Retinal pigment epithelial cell (primary cell): ENCODE measurements at regions not wholly inside any gene's neighbourhood (a gene's known extent, or its start where the extent isn't known, plus 50 kb on each side); places are given as distances from the start of the nearest gene placed in this dataset.
"Not testable (repeated sequence)": the region's sequence is repeated elsewhere in the genome, so short reads cannot be mapped to it uniquely, and the experiment has no call there.

ENCODE experiments used
- DNase-seq: peaks from one replicate; pipeline ENCODE4 v3.0.0-alpha.2; 2010; ENCODE audit warnings: low read depth
- H3K4me3 ChIP-seq: 2 replicates; pipeline ENCODE4 v1.5.1; 2011; ENCODE audit warnings: mild to moderate bottlenecking, low read length, control low read depth, moderate library complexity
- TF ChIP-seq, protein P1 (sequence below): conservative IDR thresholded peaks from 2 replicates; pipeline ENCODE4 v1.5.1; 2011; ENCODE audit warnings: low read depth, low read length, control low read depth, inconsistent platforms

DNA sequence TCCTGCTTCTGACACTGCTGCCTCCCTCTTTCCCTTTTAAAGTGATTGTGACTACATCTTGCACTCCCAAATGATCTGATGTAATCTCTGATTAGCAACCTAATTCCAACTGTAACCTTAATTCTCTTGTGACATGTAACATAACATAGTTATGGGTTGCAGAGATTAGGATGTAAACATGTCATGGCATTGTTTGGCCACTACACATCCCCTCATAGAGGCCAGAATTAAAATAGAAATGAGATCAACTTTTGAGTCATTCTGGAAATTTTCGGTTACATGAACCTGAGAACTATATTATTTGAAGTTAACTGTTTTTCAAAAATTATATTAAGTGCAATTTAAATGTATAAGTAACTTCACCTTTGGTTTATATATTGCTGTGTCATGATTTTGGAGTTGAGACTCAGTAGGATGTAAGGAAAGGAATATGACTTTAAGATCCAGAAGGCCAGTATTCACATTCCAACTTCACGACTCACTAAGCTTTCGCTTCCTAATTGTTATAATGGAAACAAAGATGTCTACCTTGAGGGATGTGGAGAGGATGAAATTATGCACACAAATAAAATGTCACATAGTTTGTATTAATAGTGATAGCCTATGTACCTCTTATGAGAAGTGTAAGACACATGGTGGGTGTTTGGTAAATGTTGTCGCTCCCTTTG lies 611.9 kb upstream of the MAP3K7 start:
- TF ChIP-seq, protein P1, sequence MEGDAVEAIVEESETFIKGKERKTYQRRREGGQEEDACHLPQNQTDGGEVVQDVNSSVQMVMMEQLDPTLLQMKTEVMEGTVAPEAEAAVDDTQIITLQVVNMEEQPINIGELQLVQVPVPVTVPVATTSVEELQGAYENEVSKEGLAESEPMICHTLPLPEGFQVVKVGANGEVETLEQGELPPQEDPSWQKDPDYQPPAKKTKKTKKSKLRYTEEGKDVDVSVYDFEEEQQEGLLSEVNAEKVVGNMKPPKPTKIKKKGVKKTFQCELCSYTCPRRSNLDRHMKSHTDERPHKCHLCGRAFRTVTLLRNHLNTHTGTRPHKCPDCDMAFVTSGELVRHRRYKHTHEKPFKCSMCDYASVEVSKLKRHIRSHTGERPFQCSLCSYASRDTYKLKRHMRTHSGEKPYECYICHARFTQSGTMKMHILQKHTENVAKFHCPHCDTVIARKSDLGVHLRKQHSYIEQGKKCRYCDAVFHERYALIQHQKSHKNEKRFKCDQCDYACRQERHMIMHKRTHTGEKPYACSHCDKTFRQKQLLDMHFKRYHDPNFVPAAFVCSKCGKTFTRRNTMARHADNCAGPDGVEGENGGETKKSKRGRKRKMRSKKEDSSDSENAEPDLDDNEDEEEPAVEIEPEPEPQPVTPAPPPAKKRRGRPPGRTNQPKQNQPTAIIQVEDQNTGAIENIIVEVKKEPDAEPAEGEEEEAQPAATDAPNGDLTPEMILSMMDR, result peak; percentile 8
- DNase-seq, result no peak
- no peak overlapping the region for H3K4me3 ChIP-seq

DNA sequence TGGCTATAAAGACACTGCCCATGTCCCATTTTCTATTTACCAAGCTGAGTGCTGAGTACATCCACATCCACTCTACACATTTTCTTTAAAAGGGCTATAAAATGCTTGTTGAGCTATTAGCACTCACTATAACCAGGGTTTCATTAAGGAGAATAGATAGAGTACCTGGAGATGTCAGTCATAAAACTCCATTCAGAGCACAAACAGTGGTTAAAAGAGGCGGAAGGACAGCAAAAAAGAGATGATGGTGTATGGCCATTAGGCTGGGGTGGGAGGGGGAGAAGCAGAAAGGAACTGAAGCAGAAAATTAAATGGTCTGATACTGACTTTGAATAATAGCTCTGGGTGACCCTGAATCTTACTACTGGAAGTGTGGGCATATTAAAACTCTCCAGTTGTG lies 609.9 kb upstream of the MAP3K7 start:
- no peak for DNase-seq
- no peak overlapping the region for H3K4me3 ChIP-seq
- TF ChIP-seq, protein P1, result no peak

DNA sequence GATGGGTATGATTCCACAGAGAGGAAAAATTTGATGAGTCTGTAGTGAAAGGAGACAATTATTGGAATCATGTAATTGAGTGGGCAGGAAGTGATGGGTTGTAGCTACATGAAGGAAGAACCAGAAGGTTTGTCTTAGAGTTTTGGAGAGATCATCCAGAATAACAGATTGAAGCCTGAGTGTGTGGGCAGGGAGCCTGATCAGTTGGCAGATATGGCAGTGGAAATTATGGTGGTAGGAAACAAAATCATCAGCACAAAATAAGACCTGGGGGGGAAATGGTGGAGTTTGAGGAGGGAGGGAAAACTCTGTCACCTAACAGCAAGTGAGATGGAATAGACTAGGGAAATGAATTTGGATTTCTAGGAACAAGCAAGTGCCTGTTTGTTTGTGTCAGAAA lies 606.6 kb upstream of the MAP3K7 start:
- no peak for DNase-seq
- TF ChIP-seq, protein P1, result no peak
- H3K4me3 ChIP-seq, result no peak overlapping the region

DNA sequence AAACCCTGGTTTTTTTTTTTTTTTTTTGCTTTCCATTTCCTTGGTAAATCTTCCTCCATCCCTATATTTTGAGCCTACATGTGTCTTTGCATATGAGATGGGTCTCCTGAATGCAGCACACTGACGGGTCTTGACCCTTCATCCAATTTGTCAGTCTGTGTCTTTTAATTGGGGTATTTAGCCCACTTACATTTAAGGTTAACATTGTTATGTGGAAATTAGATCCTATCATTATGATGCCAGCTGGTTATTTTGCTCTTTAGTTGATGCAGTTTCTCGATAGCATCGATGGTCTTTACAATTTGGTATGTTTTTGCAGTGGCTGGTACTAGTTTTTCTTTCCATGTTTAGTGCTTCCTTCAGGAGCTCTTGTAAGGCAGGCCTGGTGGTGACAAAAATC lies 603.2 kb upstream of the MAP3K7 start:
- not testable (repeated sequence) for H3K4me3 ChIP-seq, DNase-seq

DNA sequence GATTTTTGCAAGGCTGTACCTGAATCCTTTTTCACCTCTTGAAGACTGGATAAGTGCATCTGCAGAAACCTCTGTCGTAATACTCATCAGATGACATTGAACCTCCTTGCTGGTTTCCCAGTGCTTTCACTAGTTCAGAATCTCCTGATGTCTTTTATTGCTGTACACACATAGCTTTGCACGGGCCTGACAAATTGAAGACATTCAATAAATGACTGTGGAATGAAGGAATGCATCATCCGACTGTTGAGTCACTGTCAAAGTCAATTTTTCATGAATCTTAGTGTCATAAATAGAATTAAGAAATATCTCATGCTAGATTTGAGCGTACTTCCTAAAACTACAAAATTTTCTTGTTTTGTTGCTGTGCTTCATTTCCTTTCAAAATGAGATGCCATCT lies 598.2 kb upstream of the MAP3K7 start:
- DNase-seq, result no peak
- TF ChIP-seq, protein P1, result no peak

DNA sequence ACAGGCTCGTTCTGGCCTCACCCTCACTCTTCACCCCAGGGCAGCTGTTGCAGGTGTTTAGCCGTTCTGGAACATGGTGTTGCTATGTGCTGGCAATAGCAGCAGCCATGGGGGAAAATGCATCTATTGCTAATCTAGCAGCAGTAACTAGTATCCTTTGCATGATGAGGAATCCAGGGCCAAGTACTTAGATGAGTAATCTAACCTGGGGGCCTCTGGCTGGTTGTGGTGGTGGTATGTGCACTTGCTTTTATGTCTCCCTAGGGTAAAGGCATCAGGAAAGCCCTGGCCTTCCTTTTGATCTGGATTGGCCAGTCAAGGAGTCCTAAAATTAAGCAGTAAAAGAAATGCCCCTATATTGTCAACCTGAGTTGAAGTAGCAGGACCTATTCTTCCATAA lies 594.5 kb upstream of the MAP3K7 start:
- TF ChIP-seq, protein P1, result no peak
- H3K4me3 ChIP-seq, result no peak overlapping the region
- DNase-seq, result no peak

More for the DNA sequence above, 598.2 kb upstream of the MAP3K7 start:
- H3K4me3 ChIP-seq, result no peak overlapping the region

DNA sequence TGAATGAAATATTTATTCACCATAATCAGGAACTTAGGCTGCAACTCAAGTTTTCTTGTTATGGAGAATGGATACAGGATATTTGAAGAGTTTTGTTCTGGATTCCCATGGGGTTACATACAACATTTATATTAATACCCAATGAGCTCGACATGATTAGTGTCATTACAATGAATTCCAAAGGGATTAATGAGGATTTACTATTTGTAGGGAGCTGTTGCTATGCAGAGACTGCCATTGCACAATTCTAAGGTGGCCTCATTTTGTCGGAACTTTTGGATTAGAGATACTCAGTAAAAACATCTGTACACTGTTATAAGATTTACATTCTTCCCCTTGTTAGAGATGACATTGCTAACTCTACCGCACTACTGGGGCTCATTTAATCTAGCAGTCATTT lies 586.8 kb upstream of the MAP3K7 start:
- peak; percentile 90 for DNase-seq
- H3K4me3 ChIP-seq, result no peak overlapping the region
- TF ChIP-seq, protein P1, result no peak
